OCI-LY7 (cell line): ENCODE measurements at regions not wholly inside any gene's neighbourhood (a gene's known extent, or its start where the extent isn't known, plus 50 kb on each side); places are given as distances from the start of the nearest gene placed in this dataset.

Source experiments
- BruUV-seq: library from RNA; stranded (reverse); fragments of 400-500 nt; replicated peaks from 2 replicates; lab custom pipeline; 2021; lab: Mats Ljungman, UMichigan
- CTCF ChIA-PET: fragments of 300-600 bp; sonication (Branson Sonifier 250); formaldehyde crosslinking; loops from one replicate; lab custom pipeline; 2022; ENCODE audit warnings: antibody characterized with exemption; ENCODE audit not compliant: unreplicated experiment; lab: Charles Lee
- POLR2A ChIA-PET: fragments of 300-600 bp; sonication (Branson Sonifier 250); formaldehyde crosslinking; loops from one replicate; lab custom pipeline; 2022; ENCODE audit warnings: antibody characterized with exemption; lab: Charles Lee
- DNase-seq: peaks from one replicate; pipeline ENCODE4 v3.0.0-alpha.2; 2015; ENCODE audit warnings: low spot score
- H2AFZ ChIP-seq: fragments of 200-600 bp; sonication (generic), shearing (Covaris generic); 2 replicates; pipeline ENCODE4 v1.6.1; 2014; ENCODE audit warnings: mild to moderate bottlenecking, antibody characterized with exemption, low read length, moderate library complexity
- H3K27ac ChIP-seq: fragments of 200-600 bp; sonication (generic); 2 replicates; pipeline ENCODE4 v1.5.1; 2014; ENCODE audit warnings: mixed run types, low read depth, mild to moderate bottlenecking, moderate library complexity, low read length, inconsistent platforms; ENCODE audit not compliant: poor library complexity, severe bottlenecking
- H3K36me3 ChIP-seq: fragments of 200-600 bp; sonication (generic); 2 replicates; pipeline ENCODE4 v1.6.1; 2014; ENCODE audit warnings: mild to moderate bottlenecking, antibody characterized with exemption, low read length, moderate library complexity, mixed read lengths; ENCODE audit not compliant: insufficient read depth
- H3K4me1 ChIP-seq: fragments of 200-600 bp; sonication (generic); 2 replicates; pipeline ENCODE4 v1.5.1; 2014; ENCODE audit warnings: mild to moderate bottlenecking, low read length; ENCODE audit not compliant: insufficient read depth, poor library complexity, severe bottlenecking
- H3K4me2 ChIP-seq: fragments of 200-600 bp; sonication (generic); 2 replicates; pipeline ENCODE4 v1.6.1; 2014; ENCODE audit warnings: mild to moderate bottlenecking, low read length
- H3K4me3 ChIP-seq: fragments of 200-600 bp; sonication (generic); 2 replicates; pipeline ENCODE4 v1.5.1; 2014; ENCODE audit warnings: mild to moderate bottlenecking, low read depth, low read length; ENCODE audit not compliant: poor library complexity, severe bottlenecking
- H3K79me2 ChIP-seq: fragments of 200-600 bp; sonication (generic); 2 replicates; pipeline ENCODE4 v1.6.1; 2016; ENCODE audit warnings: low read depth, mild to moderate bottlenecking, low read length, moderate library complexity, mixed read lengths; ENCODE audit not compliant: insufficient read depth
- H3K9me2 ChIP-seq: fragments of 200-600 bp; sonication (generic); 2 replicates; pipeline ENCODE4 v1.6.1; 2016; ENCODE audit warnings: mild to moderate bottlenecking, low read length, mixed read lengths; ENCODE audit not compliant: insufficient read depth
- H3K9me3 ChIP-seq: fragments of 200-600 bp; sonication (generic); 2 replicates; pipeline ENCODE4 v1.6.1; 2014; ENCODE audit warnings: mild to moderate bottlenecking, mixed run types, low read length, mixed read lengths
- H4K20me1 ChIP-seq: fragments of 200-600 bp; sonication (generic); 2 replicates; pipeline ENCODE4 v1.6.1; 2014; ENCODE audit warnings: mild to moderate bottlenecking, antibody characterized with exemption, low read length, moderate library complexity, mixed read lengths; ENCODE audit not compliant: insufficient read depth
- EZH2phosphoT487 ChIP-seq: fragments of 200-600 bp; sonication (generic); IDR thresholded peaks from 2 replicates; pipeline ENCODE4 v1.6.1; 2018; ENCODE audit warnings: low read depth, borderline replicate concordance, mild to moderate bottlenecking, mixed run types, antibody characterized with exemption, low read length, moderate library complexity, mixed read lengths
- intact Hi-C: fragments of 100-400 bp; cut with micrococcal nuclease; formaldehyde crosslinking; loops from one replicate; pipeline ENCODE4 v1.10.0; 2022; ENCODE audit not compliant: unreplicated experiment
- TF ChIP-seq, protein P1 (sequence below): fragments of 200-600 bp; sonication (generic); conservative IDR thresholded peaks from 2 replicates; pipeline ENCODE4 v1.5.1; 2014; ENCODE audit warnings: mild to moderate bottlenecking, antibody characterized with exemption, low read length, moderate library complexity, mixed read lengths

DNA sequence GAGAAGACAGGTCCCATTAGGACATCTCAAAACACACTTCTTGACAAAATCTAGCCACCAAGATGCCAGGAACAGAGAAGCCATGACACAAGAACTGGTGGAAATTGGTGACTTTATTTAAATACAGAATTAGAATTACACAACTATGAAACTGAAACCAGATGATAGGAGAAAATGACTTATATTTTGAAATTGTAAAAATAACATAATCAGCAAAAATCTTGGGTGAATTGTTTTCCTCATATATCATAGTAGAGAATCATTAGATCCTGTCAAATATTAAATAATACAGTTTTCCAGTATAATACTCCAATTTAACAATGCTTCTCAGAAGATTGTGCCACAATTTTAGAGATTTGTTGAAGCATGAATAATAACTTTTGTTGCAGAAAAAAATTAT, 81.5 kb upstream of the MROH9 start:
- DNase-seq = no peak
- intact Hi-C loops = no loop called here
- Histone ChIP-seq H3K79me2 (no peaks in the 10 kb centered on the region), H4K20me1 (no peaks in the 10 kb centered on the region), H3K36me3 (no peaks in the 10 kb centered on the region), H3K4me3 (no peak overlapping the region), H3K4me1 (no peaks in the 10 kb centered on the region), H2AFZ (no peak overlapping the region), H3K27ac (no peak overlapping the region), H3K9me2 (no peaks in the 10 kb centered on the region), H3K9me3 (no peaks in the 10 kb centered on the region), H3K4me2 (no peak overlapping the region)
- no peak for TF ChIP-seq EZH2phosphoT487
- TF ChIP-seq, protein P1, sequence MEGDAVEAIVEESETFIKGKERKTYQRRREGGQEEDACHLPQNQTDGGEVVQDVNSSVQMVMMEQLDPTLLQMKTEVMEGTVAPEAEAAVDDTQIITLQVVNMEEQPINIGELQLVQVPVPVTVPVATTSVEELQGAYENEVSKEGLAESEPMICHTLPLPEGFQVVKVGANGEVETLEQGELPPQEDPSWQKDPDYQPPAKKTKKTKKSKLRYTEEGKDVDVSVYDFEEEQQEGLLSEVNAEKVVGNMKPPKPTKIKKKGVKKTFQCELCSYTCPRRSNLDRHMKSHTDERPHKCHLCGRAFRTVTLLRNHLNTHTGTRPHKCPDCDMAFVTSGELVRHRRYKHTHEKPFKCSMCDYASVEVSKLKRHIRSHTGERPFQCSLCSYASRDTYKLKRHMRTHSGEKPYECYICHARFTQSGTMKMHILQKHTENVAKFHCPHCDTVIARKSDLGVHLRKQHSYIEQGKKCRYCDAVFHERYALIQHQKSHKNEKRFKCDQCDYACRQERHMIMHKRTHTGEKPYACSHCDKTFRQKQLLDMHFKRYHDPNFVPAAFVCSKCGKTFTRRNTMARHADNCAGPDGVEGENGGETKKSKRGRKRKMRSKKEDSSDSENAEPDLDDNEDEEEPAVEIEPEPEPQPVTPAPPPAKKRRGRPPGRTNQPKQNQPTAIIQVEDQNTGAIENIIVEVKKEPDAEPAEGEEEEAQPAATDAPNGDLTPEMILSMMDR = no peak
- CTCF ChIA-PET = no interaction called here
- no TSS peak for BruUV-seq
- POLR2A ChIA-PET = interaction anchor here (0.7 to 0.8 kb wide), 2 partner anchors 54 to 352 kb away, joined by 3 read pairs; no protein-coding TSS in a partner anchor

DNA sequence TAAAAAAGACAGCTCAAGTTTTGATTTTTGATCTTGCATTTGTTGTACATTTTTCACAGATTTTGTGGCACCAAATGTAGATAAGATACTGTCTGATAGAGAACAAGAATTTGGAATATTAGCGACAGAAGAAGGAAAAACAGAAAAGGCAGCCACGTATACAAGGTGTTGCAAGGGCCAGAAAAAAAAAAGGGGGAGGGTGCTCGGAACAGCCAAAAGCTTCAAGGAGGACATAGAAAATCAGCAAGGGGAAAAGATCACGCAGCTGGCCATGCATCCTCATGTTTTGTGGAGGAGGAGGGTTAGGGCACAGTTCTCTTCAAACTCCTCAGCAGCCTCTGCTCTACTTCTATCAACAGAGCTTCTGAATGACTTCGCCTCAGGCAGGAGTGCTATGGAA, 80.7 kb upstream of the MROH9 start:
- no TSS peak for BruUV-seq

DNA sequence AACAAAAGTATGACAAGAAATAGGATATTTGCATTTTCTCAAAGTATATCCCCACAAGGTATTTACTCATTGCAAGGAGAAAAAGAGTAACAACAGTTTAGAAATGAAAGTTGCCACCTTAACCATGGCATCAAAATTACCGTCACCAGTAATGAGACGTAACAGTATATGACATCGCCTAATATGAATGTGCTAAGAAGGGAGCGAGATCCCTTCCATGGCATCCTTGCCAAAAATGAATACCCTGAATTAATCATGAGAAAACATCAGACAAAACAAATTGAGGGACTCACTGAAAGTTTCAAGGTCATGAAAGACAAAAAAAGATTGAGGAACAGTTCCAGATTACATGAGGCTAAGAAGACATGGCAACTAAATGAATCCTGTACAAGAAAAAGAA, 78.9 kb upstream of the MROH9 start:
- Histone ChIP-seq H3K36me3 (no peaks in the 10 kb centered on the region), H2AFZ (no peak overlapping the region), H3K4me1 (no peaks in the 10 kb centered on the region), H3K4me2 (no peak overlapping the region), H3K9me2 (no peaks in the 10 kb centered on the region), H3K79me2 (no peaks in the 10 kb centered on the region), H4K20me1 (no peaks in the 10 kb centered on the region), H3K9me3 (no peaks in the 10 kb centered on the region), H3K27ac (no peak overlapping the region), H3K4me3 (no peak overlapping the region)
- no peak for TF ChIP-seq EZH2phosphoT487
- TF ChIP-seq, protein P1 = no peak
- CTCF ChIA-PET = no interaction called here
- DNase-seq = no peak
- intact Hi-C loops = no loop called here
- no TSS peak for BruUV-seq
- POLR2A ChIA-PET = no interaction called here

More for the DNA sequence above, 80.7 kb upstream of the MROH9 start:
- Histone ChIP-seq H3K79me2 (no peaks in the 10 kb centered on the region), H3K4me3 (no peak overlapping the region), H3K4me1 (no peaks in the 10 kb centered on the region), H4K20me1 (no peaks in the 10 kb centered on the region), H3K4me2 (no peak overlapping the region), H3K9me3 (no peaks in the 10 kb centered on the region), H2AFZ (no peak overlapping the region), H3K36me3 (no peaks in the 10 kb centered on the region), H3K27ac (no peak overlapping the region), H3K9me2 (no peaks in the 10 kb centered on the region)
- no peak for DNase-seq
- ChIA-PET CTCF (no interaction called here), POLR2A (interaction anchor here (0.6 kb wide), 1 partner anchor 9 kb away, joined by 3 read pairs; no protein-coding TSS in a partner anchor)
- intact Hi-C loops = no loop called here
- TF ChIP-seq EZH2phosphoT487 = no peak
- TF ChIP-seq, protein P1 = no peak
